ENCODE measurements at regions not wholly inside any gene's neighbourhood (a gene's known extent, or its start where the extent isn't known, plus 50 kb on each side); places are given as distances from the start of the nearest gene placed in this dataset.
"Not testable (repeated sequence)": the region's sequence is repeated elsewhere in the genome, so short reads cannot be mapped to it uniquely, and the experiment has no call there.

DNA sequence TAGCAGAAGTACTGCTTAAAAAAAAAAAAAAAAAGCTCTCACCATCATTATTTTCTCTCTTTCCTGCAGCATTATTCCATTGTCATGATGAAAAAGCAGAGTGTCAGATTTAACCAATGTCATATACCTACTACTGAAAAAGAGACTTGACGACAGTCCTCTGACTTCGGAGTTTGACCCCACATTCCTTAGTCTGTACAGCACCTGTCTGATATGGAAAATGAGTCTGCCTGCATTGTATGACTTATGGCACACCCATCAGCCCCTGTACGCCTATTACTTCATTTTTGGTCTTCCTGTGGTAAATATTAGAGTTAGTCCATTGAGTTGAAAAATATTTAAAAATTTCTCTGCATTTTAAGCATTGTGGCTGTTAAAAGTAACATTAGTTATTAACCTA lies 54.5 kb upstream of the NOX4 start:
- TF ChIP-seq, protein P1, sequence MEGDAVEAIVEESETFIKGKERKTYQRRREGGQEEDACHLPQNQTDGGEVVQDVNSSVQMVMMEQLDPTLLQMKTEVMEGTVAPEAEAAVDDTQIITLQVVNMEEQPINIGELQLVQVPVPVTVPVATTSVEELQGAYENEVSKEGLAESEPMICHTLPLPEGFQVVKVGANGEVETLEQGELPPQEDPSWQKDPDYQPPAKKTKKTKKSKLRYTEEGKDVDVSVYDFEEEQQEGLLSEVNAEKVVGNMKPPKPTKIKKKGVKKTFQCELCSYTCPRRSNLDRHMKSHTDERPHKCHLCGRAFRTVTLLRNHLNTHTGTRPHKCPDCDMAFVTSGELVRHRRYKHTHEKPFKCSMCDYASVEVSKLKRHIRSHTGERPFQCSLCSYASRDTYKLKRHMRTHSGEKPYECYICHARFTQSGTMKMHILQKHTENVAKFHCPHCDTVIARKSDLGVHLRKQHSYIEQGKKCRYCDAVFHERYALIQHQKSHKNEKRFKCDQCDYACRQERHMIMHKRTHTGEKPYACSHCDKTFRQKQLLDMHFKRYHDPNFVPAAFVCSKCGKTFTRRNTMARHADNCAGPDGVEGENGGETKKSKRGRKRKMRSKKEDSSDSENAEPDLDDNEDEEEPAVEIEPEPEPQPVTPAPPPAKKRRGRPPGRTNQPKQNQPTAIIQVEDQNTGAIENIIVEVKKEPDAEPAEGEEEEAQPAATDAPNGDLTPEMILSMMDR (IDR thresholded peaks at IDR 0.05): no peak
- no peak for TF ChIP-seq POLR2A (IDR thresholded peaks at IDR 0.05)
- Histone ChIP-seq H3K27ac (no peak overlapping the region), H3K36me3 (no peaks in the 10 kb centered on the region), H3K9me3 (no peaks in the 10 kb centered on the region), H3K4me3 (no peak overlapping the region), H3K4me1 (no peaks in the 10 kb centered on the region), H3K27me3 (no peaks in the 10 kb centered on the region)
- no peak for DNase-seq
- intact Hi-C loops (cut with DNase I; ENCODE audit: low total_unique reads): no loop called here

DNA sequence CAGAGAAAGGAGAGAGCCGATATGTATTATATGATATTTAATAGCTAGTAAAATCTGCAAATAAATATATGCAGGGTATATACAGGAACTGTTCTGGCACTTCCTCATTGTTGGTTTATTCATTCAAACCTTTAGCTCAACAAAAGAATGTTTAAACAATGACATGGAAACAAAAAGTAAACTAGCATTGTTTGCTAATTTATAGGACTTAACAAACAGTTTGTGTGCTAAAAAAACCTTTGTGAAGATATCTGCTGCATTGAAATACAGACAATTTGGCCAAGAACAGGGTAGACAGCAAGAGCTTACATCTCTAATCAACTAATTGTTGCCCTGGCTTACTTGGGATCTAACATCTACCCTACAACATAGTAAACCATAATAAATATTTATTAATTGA lies 64.6 kb upstream of the NOX4 start:
- intact Hi-C loops (cut with DNase I; ENCODE audit: low total_unique reads); H3K27me3 ChIP-seq; DNase-seq; H3K4me3 ChIP-seq; H3K4me1 ChIP-seq; H3K9me3 ChIP-seq; H3K36me3 ChIP-seq: not testable (repeated sequence)
- H3K27ac ChIP-seq: peak overlapping the region in 1 of 2 donors; percentile 48

DNA sequence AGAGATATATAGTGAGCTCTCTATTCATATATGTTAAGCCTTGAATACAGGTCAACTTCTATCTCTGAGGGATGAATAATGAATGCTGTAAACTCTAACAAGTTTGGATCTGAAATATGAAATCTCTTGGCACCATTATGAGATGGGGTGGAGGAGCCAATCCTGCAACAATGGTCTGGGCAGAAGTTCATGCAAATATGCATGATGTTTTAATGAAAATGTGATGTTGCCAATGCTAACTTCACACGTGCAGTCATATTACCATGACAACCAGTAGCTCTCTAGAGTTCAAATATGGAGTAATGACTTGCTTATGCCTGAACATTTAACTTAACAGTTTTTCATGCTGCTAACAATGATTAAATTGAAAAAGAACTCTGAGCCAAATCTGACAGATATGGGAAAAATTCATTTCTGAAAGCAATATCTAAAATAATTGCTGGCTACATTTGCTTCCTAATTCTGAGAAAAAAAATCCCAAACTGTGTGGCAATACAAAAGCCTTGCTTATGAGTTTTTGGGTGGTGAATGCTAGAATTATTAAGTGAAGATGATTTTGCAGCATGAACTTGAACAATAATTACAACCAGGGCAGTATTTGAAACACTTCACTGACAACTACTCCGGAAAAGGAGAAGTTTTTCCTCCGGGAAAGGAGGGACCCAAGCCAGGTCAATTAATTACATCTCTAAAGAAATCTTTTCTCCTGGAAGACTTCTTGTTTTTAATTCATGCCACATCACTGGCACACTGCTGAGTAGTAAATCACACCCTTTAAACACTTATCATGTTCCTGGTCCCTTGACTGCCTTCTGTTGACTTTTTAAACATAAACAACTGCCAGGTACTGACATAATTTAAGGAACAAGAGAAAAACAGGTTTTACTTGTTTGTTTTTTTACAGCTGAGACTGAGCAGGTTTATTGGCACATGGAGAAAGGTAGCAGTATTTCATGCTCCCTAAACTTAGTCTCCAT lies 65.8 kb upstream of the NOX4 start:
- H3K36me3 ChIP-seq; H3K4me3 ChIP-seq; H3K9me3 ChIP-seq; intact Hi-C loops (cut with DNase I; ENCODE audit: low total_unique reads); H3K27me3 ChIP-seq; H3K4me1 ChIP-seq: not testable (repeated sequence)
- peak in 1 of 2 donors; percentile 70 for DNase-seq
- peak overlapping the region; percentile 45 for H3K27ac ChIP-seq

DNA sequence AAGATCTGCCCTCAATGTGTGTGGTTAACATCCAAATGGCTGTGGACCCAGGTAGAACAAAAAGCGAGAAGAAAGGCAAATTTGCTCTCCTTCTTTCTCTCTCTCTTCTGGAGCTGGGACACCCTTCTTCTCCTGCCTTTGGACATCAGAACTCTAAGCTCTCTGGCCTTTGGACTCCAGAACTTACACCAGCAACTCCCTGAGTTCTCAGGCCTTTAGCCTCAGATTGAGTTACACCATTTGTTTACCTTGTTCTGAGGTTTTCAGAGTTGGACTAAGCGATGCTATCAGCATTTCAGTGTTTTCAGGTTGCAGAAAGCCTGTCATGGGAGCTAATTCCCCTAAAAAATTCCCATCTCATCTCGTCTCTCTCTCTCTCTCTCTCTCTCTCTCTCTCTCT lies 69.4 kb upstream of the NOX4 start:
- H3K4me3 ChIP-seq; H3K9me3 ChIP-seq; H3K36me3 ChIP-seq; H3K4me1 ChIP-seq; intact Hi-C loops (cut with DNase I; ENCODE audit: low total_unique reads); H3K27ac ChIP-seq; H3K27me3 ChIP-seq; DNase-seq: not testable (repeated sequence)

DNA sequence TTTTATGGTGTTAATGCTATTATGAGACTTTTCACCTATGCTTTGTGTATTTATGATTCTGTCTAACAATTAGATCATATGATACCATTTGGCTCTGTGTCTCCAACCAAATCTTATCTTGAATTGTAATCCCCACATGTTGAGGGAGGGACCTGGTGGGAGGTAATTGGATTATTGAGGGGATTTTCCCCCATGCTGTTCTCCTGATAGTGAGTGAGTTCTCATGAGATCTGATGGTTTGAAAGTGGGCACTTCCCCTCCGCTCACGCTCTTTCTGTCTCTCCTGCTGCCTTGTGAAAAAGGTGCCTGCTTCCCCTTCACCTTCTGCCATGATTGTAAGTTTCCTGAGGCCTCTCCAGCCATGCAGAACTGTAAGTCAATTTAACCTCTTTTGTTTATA lies 71.6 kb upstream of the NOX4 start:
- H3K27ac ChIP-seq; H3K36me3 ChIP-seq; H3K9me3 ChIP-seq; DNase-seq; intact Hi-C loops (cut with DNase I; ENCODE audit: low total_unique reads); H3K27me3 ChIP-seq; H3K4me1 ChIP-seq; H3K4me3 ChIP-seq: not testable (repeated sequence)

DNA sequence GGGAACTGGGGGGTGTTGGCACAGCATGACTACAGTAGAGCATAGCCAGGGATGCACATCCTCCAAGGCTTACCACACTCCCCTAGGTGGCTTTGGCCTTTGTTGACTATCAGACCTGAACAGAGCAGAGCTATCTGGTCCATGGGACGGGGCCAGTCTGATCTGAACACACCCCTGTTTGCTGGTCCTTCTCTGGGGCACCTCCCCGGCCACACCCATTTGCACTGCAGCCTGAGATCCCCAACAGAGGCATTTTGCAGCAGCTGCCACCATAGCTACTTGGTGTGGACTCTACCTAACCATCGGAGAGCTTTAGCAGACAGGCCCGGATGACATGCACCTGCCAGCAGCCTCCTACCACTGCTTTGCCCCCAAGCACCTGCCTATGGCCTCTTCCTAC lies 75.8 kb upstream of the NOX4 start:
- H3K27me3 ChIP-seq: no peaks in the 10 kb centered on the region
- no peaks in the 10 kb centered on the region for H3K4me1 ChIP-seq
- H3K27ac ChIP-seq: no peak overlapping the region
- no peaks in the 10 kb centered on the region for H3K36me3 ChIP-seq
- no peak for DNase-seq
- no peak for TF ChIP-seq POLR2A (IDR thresholded peaks at IDR 0.05)
- TF ChIP-seq, protein P1 (IDR thresholded peaks at IDR 0.05): no peak
- H3K4me3 ChIP-seq: no peak overlapping the region
- H3K9me3 ChIP-seq: no peaks in the 10 kb centered on the region
- intact Hi-C loops (cut with DNase I; ENCODE audit: low total_unique reads): no loop called here

DNA sequence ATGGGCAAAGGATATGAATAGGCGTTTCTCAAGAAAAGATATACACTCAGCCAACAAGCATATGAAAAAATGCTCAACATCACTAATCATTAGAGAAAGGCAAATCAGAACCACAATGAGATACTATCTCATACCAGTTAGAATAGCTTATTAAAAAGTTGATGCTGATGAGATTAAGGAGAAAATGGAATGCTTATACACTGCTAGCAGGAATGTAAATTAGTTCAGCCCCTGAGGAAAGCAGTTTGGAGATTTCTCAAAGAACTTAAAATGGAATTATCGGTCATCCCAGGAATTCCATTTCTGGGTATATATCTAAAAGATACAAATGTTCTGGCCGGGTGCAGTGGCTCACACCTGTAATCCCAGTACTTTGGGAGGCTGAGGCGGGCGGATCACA lies 78.2 kb upstream of the NOX4 start:
- H3K27me3 ChIP-seq; H3K36me3 ChIP-seq; DNase-seq; H3K9me3 ChIP-seq; H3K27ac ChIP-seq; H3K4me1 ChIP-seq; intact Hi-C loops (cut with DNase I; ENCODE audit: low total_unique reads); H3K4me3 ChIP-seq: not testable (repeated sequence)

DNA sequence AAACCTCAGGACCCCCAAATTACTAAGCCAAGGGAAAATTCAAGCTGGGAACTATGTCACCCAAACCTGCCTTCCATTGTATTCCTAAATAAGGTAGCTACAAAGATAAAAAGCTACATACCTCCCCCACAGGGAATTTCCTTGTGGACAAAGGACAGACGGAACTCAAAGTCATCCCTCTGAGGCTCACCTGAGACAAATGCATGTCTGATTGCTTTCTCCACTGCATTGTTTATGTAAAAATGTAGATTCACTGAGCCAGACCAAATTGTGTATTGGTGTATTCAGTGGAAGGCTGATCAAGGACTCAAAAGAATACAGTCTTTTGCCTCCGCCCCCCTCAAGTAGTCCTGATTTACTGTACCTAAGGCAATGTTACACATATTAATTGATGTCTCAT lies 80.5 kb upstream of the NOX4 start:
- H3K27ac ChIP-seq; H3K4me3 ChIP-seq; intact Hi-C loops (cut with DNase I; ENCODE audit: low total_unique reads); H3K9me3 ChIP-seq; DNase-seq; H3K36me3 ChIP-seq; H3K27me3 ChIP-seq; H3K4me1 ChIP-seq: not testable (repeated sequence)

DNA sequence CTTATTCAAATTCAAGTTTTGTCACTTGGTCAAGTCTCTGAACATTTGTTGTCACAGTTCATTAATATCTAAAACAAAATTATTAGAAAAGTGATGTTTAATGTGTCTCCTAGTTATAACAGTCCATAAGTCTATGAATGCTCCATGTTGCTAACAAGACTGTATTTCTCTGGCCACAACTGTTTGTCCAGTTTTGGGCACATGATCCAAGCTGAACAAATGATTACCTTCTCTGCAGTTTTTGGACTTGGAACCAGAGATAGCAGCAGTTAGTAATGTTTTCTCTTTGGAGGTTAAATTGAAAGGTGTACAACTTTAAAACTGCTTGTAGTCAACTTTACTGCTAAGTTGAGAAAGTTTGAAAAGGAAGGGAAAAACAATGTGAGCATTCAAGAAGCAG lies 84.7 kb upstream of the NOX4 start:
- H3K4me1 ChIP-seq; DNase-seq; H3K9me3 ChIP-seq; H3K4me3 ChIP-seq; intact Hi-C loops (cut with DNase I; ENCODE audit: low total_unique reads); H3K27me3 ChIP-seq; H3K27ac ChIP-seq; H3K36me3 ChIP-seq: not testable (repeated sequence)

DNA sequence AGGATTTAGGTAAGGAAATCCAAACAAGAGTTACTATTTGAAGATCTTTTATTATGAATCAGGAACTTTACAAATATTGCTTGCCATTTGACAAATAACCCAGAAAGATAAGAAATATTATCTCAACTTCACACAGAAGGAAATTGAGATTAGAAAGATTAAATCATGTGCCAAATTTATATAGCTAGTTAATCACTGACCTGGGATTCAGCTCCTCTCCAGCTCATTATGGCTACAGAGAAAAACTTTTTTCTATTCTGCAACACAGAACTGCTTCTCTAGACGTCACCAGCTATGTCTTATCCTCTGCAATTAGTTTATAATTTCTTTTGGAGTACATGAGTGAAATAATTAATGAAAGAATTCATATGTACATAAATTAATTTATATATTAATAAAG lies 86.3 kb upstream of the NOX4 start:
- H3K4me3 ChIP-seq; H3K27me3 ChIP-seq; intact Hi-C loops (cut with DNase I; ENCODE audit: low total_unique reads); H3K9me3 ChIP-seq; H3K27ac ChIP-seq; H3K4me1 ChIP-seq; H3K36me3 ChIP-seq; DNase-seq: not testable (repeated sequence)

Measured in uterus (tissue), 3 donors.